TTC549 (cell line): ENCODE measurements at regions not wholly inside any gene's neighbourhood (a gene's known extent, or its start where the extent isn't known, plus 50 kb on each side); places are given as distances from the start of the nearest gene placed in this dataset.

ENCODE experiments used
- FAIRE-seq: peaks from 2 replicates; lab custom pipeline; 2012; peaks lifted over from hg19 to GRCh38; lab: Jason Lieb, UNC

- FAIRE-seq: no peak
These were observed 304.1 kb upstream of the KIRREL3 start for GRCh38 chr11:127304634-127305033.

DNA sequence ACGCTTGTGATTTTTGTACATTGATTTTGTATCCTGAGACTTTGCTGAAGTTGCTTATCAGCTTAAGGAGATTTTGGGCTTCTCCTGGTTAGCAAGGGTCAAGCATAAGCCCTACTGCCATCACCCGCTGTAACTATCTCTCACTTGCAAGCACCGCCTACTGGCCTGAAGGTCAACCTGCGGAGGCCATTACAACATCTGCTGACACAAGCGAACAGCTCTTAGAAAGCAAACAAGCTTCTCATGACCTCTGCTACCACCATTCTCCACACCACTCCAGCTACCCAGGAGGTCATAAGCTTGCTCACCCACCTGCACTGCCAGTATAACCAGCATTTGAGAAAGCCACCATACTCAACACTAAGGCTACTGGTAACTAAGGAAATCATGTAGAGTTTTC is 288.4 kb upstream of the KIRREL3 start:
- FAIRE-seq: no peak

GRCh38 chr11:127281534-127281933 is 281.0 kb upstream of the KIRREL3 start:
- no peak for FAIRE-seq

DNA sequence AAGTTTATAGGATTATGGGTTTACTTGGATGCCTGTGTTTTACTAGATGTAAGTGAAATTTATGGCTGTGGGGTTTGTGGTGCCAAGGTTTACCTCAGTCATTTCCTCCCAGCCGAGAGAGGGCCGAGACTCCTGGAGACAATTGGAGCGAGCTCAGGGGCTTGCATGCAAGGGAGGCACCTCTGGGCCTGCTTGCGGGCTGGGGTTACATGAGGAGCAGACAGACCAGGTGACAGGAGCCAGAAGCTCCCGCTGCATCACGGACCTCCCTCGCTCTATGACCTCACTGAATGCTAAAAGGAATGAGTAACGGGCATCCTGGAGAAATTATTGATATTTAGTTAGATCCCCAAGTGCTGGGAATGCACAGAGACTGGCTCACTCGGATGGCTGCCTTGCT is 275.2 kb upstream of the KIRREL3 start:
- no peak for FAIRE-seq

DNA sequence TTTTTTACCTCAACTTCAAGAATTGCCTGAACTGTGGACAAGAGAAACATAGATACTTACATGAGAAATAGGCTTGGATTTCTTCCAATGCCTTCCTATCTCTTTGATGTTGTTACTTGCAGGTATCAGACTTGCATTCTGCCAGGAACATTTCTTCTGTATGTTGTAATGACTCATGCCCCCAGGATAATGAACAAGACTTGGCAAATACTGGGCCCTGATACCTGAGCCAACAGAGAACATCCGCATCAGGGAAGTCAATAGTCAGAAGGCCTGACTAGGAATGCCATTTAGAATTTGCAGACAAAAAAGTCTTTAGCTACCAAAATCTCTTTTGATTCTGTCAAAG is 273.7 kb upstream of the KIRREL3 start:
- no peak for FAIRE-seq

DNA sequence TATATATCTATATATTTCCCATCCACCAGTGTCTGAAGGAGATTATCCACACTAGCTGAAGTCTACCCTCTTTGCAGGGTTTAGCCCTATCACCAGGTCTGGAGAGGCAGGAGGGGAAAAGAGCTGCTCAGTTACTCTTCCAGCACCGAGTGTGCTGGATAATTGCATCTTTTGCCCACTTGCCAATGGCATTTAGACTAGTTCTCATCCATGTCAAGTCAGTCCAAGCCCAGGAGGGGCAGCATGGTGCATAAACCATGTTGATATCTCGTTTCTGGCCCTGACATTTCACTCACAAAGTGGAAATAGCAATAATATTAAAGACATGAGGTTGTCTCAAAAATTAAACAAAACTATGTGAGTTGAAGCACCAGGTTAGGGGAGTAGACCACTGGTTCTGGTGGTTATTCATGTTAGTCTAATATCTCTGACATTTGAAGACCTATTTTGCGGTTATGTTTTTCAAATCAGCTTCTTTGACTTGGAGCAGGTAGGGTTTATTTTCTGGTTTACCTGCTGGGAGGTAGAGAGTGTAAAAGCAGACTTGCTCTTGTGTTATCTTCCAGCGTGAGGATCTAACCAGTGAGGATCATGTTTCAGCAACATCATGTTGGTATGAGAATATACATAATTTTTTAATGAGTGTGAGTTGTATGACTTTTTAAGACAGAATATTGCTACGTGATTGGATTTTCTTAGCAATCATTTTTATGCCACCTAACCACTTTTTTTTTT is 273.2 kb upstream of the KIRREL3 start:
- FAIRE-seq: no peak

DNA sequence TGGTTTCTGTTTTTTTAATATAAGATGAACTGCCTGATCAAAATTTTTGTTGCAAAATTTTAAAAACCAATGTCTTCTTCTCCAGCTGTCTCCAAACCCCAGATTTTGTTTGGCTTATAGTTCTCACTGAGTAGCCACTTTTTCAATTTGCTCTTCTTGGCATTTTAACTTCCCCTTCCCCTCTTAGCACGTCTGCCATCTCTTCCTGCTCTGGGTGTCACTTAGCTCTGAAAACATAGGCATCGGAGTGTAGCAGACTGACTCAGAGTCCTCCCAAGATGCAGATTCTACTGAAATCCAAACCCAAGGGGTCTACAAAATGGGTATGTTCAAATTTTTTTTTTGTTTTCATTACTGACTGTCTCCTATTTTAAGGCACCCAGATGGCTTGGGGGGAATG is 270.3 kb upstream of the KIRREL3 start:
- FAIRE-seq: no peak

GRCh38 chr11:127269911-127270310 is 269.3 kb upstream of the KIRREL3 start:
- no peak for FAIRE-seq

DNA sequence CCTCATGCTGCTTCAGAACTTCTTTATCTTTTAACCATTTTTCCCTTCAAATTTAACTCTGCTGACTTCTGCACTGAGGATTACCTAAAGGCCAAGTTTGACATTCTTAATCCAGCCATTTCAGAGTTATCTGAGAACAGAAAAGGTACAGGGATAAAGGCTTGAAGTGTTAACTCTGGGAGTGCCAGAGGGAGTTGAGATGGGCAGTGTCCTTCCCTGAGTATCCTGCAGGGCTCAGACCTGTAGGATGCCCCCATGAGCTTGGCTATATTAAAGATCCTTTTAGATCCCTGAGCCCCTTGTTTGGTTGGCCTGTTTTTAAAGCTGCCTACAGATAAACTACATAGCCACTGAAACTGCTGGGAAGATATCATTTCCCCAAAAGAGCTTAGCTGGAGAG is 268.4 kb upstream of the KIRREL3 start:
- FAIRE-seq: no peak

GRCh38 chr11:127268521-127268920 is 268.0 kb upstream of the KIRREL3 start:
- FAIRE-seq: no peak

DNA sequence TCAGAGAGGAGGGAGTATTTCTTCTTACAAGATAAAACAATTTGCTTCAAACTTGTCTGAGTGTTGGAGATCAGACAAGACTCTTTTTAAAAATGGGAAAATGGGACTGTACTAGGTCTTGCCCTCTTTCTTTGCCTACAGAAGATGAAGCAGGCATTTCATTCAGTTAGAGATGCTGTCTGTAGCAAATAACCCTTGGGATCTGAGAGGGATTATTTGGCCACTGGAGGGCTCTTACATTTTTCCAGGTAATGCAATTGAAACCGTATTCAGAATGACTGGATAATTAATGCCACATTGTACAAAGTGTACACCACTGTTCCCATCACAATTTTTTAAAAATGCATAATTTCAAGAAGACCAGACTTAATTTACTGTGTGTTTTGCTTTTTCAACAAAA is 258.5 kb upstream of the KIRREL3 start:
- no peak for FAIRE-seq

DNA sequence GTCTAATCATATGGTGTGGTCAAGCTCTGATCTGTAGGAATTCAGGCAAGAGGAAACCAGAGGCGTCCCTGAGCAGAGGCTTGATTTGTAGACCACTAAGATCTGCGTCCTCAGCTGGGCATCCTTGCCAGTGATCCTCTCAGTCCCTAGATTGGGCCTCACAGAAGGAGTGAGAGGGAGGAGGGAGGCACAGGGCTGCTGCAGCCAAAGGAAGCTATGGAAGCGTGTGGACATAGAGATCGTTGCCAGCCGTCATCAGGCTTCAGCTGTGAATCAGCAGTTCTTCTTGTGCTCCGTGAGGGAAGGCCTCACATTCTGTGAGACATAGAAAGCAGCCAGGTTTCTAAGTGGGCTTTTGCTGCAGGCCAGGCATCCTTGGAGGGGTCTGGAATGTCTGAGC is 254.6 kb upstream of the KIRREL3 start:
- no peak for FAIRE-seq

DNA sequence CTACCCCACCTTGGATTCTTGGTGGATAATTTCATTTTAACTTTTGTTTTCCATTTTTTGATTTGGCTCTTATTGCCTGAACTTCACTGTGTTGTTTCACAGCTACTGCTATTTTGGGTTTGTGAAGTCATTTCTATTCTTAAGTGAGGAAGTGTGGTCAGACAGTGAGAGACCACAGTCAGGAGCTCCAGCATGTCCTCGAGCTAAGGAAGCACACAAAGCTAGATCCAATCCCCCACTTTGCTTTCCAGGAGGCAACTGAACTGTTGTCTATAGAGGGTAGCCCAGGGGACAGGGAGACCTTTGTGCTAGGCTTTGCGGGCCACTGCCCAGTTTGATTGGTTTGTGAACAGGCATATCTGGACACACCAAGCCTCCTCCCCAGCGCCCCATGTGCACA is 251.8 kb upstream of the KIRREL3 start:
- FAIRE-seq: no peak

DNA sequence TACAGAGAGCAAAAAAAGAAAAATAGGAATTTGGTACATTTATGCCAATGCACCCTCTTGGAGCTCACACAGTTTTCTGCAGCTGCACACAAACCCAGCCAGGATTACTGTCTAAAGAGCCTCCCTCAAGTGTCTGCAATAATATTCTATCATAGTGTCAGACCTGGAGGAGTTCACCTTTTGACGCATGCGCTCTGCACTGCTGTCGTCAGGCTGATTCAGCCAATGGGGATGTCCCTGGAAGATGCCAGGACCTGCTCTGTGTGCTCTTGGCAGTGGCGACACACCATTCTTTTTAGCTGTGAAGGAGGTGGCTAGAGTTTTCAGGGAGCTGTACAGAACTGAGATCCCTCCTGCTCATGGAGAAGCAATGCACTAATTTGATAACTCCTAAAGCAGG is 249.0 kb upstream of the KIRREL3 start:
- FAIRE-seq: no peak

GRCh38 chr11:127248476-127248875 is 247.9 kb upstream of the KIRREL3 start:
- no peak for FAIRE-seq

DNA sequence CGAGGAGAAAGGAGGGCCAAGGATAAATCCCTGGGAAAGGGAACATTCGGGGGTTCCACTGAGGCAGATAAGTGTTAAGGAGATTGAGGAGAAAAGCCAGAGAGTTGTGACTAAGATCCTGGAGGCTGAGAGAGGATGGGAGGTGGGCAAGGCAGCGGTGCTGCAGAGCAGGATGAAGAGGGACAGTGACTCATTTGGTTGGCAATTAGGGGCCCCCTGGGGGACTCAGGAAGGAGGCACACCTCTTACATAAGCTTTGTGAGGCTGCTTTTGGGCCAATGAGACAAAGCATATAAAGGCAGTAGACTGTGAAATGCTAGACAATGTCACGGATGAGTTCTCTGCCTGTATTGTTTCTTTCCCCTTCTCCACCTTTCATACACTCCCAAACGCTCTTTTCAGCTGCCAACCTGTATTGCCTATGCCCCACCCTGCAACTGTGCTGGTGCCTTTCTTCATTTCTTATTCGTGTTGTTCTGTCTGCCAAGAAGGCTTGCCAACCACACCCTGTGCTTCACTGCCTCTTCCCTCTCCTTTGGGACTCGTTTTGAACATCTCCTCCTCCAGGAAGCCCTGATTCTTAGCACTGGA is 246.8 kb upstream of the KIRREL3 start:
- no peak for FAIRE-seq

DNA sequence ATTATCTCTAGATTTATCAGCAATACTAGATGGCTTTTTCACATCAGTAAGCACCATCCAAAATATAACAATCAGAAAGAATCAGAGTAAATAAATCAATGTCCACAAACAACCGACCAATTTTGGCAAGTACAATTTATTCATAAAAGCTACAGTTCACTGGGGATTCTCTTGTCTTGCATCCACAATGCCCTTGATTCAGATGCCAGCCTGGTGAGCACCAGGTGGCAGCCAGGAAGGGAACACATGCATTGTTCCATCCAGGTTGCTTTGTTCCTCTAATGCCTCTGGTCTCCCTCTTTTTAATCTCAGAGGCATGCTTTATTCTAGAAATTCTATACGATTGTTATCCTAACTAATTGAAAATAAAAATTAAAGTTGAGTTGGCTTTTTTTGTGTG is 242.1 kb upstream of the KIRREL3 start:
- no peak for FAIRE-seq

GRCh38 chr11:127238321-127238720 is 237.8 kb upstream of the KIRREL3 start:
- no peak for FAIRE-seq

DNA sequence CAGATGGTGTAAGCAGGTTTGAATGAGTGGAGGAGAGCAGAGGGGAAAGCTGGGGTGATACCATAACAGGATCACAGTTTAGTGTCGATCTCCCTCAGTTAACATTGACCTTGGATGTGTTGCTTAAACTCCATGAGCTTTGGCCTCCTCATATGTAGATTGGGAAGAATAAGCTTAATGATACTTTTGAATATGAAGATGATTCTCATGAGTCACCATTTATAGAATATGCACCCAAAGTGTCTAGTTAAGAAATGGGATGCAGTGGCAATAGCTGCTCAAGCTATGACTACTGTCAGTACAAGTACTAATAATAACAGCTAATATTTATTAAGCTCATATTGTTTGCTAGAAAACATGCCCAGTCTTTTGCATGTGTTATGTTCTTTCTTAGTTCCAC is 236.2 kb upstream of the KIRREL3 start:
- FAIRE-seq: no peak

- no peak for FAIRE-seq
These were observed 233.4 kb upstream of the KIRREL3 start for GRCh38 chr11:127233998-127234397.

- no peak for FAIRE-seq
These were observed 229.8 kb upstream of the KIRREL3 start for GRCh38 chr11:127230392-127230791.

DNA sequence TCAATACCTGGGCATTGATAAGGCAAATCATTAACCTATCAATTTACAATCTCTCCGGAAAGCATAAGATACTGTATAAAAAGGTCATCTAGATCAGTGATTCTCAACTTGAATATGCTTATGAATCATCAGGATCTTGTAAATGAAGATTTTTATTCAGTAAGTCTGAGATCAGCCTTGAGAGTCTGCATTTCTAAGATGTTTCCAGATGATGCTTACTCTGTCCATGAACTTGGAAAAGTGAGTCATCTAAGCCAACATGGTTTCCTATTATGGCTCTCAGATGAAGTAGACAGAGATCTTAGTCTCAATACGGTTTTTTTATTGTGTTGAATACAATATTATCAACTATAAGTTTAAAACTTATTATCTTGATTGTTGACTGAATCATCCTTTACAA is 226.4 kb upstream of the KIRREL3 start:
- no peak for FAIRE-seq

- FAIRE-seq: no peak
These were observed 225.8 kb upstream of the KIRREL3 start for GRCh38 chr11:127226380-127226779.

DNA sequence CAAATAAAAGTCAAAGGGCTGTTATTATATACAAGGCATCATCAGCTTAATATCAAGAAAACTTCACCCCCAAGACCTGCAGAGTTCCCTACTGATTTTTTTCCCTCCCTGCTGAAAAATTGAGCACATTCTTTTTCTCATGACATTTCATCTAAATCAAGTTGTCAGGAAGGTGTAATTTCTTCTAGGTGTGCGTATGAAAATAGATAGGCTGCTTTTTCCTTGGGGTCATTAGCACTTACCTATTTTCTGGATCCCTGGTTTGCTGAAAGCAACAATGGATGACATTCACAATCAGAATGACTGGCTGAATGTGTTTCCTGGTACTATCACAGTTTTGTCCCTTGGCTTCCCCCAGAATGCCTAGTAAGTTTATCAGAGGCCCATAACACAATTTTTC is 225.0 kb upstream of the KIRREL3 start:
- no peak for FAIRE-seq

DNA sequence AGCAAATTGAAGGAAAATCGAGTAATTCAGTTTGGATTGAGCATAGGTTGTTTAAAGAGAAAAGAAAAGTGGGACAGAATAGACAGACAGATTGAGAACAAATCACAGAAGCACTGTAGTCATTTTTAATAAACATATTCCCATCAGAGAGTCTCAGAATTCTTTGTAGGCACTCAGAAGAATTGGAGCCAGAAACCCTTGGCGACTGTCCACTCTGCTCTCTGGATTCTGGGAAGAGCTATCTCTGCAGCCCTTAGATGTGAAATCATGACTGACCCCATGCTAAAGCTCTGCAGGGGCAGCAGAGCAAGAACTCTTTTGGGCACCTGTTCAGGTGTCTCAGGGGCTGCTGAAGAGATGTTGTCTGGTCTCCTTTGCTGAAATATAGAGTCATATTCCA is 223.7 kb upstream of the KIRREL3 start:
- no peak for FAIRE-seq
